Stimulated activated naive CD8-positive, alpha-beta T cell treated with anti-CD3 and anti-CD28 coated beads, Interleukin-15, amount 100 ng/mL, for 72 hours (primary cell): ENCODE measurements at regions not wholly inside any gene's neighbourhood (a gene's known extent, or its start where the extent isn't known, plus 50 kb on each side); places are given as distances from the start of the nearest gene placed in this dataset.
"Not testable (repeated sequence)": the region's sequence is repeated elsewhere in the genome, so short reads cannot be mapped to it uniquely, and the experiment has no call there.

Experiments
- ATAC-seq: fragments of 150-1000 bp; cut with Tn5 transposase; 2 replicates; pipeline ENCODE4 v1.10.0; 2021; ENCODE audit warnings: mild to moderate bottlenecking, moderate library complexity
- DNase-seq, 2 donors: peaks; one replicate each; pipeline ENCODE4 v3.0.0; 2021 to 2022
- H3K27ac Mint-ChIP-seq, 2 donors: one replicate each; pipeline ENCODE4 v1.8.0; 2022; ENCODE audit warnings: mild to moderate bottlenecking in 2 of 2, mixed read lengths in 2 of 2, moderate library complexity in 2 of 2
- H3K27me3 Mint-ChIP-seq: one replicate; pipeline ENCODE4 v1.8.0; 2022; ENCODE audit warnings: mixed read lengths
- H3K4me1 Mint-ChIP-seq: one replicate; pipeline ENCODE4 v1.8.0; 2022; ENCODE audit warnings: mild to moderate bottlenecking, mixed read lengths
- H3K4me3 Mint-ChIP-seq, 2 donors: one replicate each; pipeline ENCODE4 v1.8.0; 2022; ENCODE audit warnings: mild to moderate bottlenecking in 2 of 2, mixed read lengths in 2 of 2, moderate library complexity in 1 of 2
- H3K9me3 Mint-ChIP-seq, 2 donors: one replicate each; pipeline ENCODE4 v1.8.0; 2022; ENCODE audit warnings: mixed read lengths in 2 of 2

DNA sequence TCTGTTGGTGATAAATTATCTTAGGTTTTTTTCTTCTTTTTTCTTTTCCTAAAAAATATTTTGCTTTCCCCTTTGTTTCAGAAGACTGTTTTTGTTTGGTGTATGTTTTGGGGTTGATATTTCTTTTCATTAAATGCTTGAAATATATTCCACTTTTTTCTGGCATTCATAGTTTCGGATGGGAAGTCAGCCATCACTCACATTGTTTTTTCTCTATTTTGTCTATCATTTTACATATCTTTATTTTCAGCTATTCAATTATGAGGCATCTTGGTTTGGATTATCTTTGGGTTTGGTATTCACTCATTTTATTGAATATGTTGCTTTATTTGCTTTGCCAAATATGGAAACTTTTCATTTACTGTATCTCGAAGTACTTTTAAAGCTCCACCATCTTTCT, 600.5 kb upstream of the EYS start:
- H3K27me3 Mint-ChIP-seq: no peaks in the 10 kb centered on the region
- no peak overlapping the region for H3K27ac Mint-ChIP-seq
- DNase-seq: no peak
- H3K4me3 Mint-ChIP-seq: no peak overlapping the region
- no peak for ATAC-seq
- no peaks in the 10 kb centered on the region for H3K4me1 Mint-ChIP-seq
- peaks cover 16 to 19% of the 10 kb centered on the region in 2 donors for H3K9me3 Mint-ChIP-seq

DNA sequence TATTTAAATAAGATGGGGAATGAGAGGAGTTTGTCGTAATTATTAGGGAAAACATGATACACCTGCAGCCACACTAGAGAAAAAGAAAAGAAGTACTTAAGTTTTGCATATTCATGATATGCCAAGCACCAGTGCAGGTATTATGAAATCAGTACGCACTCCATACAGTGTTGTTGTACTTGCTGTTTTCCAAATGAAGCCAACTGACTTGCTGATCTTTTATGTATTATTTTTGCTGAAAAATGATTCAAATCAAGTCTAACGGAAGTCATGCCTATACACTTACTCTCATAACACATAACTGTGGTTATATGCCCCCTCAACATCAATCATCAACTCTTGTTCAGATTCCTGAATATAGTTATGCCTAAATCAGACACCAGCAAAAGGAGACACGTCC, 584.9 kb upstream of the EYS start:
- Mint-ChIP-seq H3K4me1 (no peaks in the 10 kb centered on the region), H3K27me3 (no peaks in the 10 kb centered on the region), H3K9me3 (peaks cover 0 to 4% of the 10 kb centered on the region in 2 donors), H3K4me3 (no peak overlapping the region), H3K27ac (no peak overlapping the region)
- ATAC-seq (no peak), DNase-seq (no peak)

DNA sequence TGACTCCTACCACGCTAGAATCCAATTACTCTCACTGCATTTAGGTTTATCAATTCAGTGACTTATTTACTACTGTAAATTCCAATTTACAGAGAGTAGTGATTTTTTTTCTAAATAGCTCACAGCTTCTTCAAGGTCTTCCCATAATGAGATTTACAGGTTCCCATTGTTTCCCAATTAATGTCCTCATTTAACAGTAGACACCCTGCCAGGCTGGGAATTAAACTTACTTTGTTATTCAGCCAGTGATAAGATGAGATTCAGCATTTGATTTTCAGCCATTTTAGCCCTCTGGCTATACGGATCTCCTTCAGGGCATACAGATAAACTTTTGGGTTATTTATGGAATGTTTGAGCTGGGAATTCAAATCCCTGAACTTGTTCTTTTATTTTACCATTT, 582.9 kb upstream of the EYS start:
- no peak for ATAC-seq
- Mint-ChIP-seq H3K27ac (no peak overlapping the region), H3K9me3 (peaks cover 0 to 8% of the 10 kb centered on the region in 2 donors), H3K27me3 (no peaks in the 10 kb centered on the region), H3K4me1 (no peaks in the 10 kb centered on the region), H3K4me3 (no peak overlapping the region)
- DNase-seq: no peak

DNA sequence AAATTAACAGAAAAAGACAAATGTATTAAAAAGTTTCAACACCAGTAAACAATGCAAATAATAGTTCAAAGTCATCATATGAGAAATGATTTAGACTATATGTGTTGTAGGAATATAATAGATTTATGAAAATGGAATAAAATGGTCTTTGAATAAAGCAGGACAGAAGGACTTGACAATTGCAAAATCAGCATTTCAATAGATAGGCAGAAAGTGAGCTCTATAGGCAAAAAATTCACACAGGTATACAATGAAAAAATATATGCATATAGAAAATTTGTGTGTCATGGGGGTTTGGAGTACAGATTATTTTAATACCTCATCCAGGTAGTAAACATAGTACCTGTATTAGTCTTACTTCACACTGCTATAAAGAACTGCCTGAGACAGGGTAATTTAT, 571.1 kb upstream of the EYS start:
- no peak for DNase-seq
- H3K27me3 Mint-ChIP-seq: no peaks in the 10 kb centered on the region
- H3K4me3 Mint-ChIP-seq: no peak overlapping the region
- peaks cover 9 to 14% of the 10 kb centered on the region in 2 donors for H3K9me3 Mint-ChIP-seq
- H3K27ac Mint-ChIP-seq: no peak overlapping the region
- no peak for ATAC-seq
- H3K4me1 Mint-ChIP-seq: no peaks in the 10 kb centered on the region

DNA sequence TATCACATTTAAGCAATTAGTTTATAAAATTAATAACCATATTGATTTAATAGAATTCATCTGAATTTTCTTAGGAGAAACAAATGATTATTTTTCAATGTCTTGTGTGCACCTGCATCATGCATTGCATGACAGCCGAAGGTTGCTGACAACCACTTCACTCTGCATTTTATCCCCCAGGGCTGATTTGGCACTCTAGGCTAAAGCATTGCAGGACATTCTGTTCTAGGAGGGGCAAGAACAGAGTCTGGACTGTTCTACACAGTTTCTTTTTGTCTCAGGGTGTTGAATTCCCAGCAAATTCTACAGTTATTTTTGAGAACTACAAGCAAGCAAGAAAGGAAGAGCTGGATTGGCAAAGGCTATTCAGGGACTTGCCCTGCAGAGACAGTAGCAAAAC, 570.4 kb upstream of the EYS start:
- Mint-ChIP-seq H3K27ac (no peak overlapping the region), H3K27me3 (no peaks in the 10 kb centered on the region), H3K4me3 (no peak overlapping the region), H3K4me1 (no peaks in the 10 kb centered on the region), H3K9me3 (peaks cover 9 to 14% of the 10 kb centered on the region in 2 donors)
- DNase-seq (no peak), ATAC-seq (no peak)

DNA sequence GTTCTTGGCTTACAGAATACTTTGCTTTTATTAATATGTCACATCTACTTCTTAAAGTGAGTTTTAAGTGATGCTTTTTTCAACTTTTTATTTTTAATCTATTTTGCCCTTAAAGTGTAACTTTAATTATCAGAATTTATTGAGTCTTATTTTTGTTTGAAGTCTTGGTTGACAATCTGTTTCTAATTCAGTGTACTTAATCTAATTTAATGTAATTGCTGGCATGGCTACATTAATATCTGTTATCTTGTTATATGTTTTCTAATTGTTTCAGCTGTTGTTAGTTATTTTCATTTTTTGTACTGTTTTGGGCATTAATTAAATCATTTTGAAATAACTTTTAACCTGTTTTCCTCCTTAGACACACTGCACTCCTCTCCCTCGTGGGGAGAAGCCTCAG, 558.7 kb upstream of the EYS start:
- ATAC-seq: no peak
- H3K9me3 Mint-ChIP-seq: peaks cover 5 to 22% of the 10 kb centered on the region in 2 donors

DNA sequence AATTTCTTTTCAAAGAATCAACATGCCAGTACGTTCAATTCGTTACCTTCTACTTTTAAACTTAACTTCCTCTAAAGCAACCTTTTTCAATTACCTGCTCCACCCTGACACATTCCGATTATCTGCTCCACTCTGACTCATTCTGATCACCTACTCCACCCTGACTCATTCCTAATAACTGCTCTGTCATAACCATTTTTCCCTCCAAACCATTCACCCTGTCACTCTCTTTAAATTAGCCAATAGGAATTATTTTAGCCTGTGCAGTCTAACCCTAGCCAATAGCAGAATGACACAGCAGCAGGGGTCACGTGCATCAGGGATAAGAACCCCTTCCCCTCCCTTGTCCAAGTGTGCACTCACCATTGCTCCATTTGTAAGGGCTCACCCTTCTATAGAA, 557.4 kb upstream of the EYS start:
- Mint-ChIP-seq H3K9me3 (peaks cover 13 to 30% of the 10 kb centered on the region in 2 donors), H3K4me3 (no peak overlapping the region), H3K4me1 (no peaks in the 10 kb centered on the region), H3K27ac (no peak overlapping the region), H3K27me3 (no peaks in the 10 kb centered on the region)
- DNase-seq: no peak
- no peak for ATAC-seq

More for the DNA sequence above, 558.7 kb upstream of the EYS start:
- no peaks in the 10 kb centered on the region for H3K4me1 Mint-ChIP-seq
- DNase-seq: no peak
- no peak overlapping the region for H3K27ac Mint-ChIP-seq
- no peaks in the 10 kb centered on the region for H3K27me3 Mint-ChIP-seq
- H3K4me3 Mint-ChIP-seq: no peak overlapping the region

DNA sequence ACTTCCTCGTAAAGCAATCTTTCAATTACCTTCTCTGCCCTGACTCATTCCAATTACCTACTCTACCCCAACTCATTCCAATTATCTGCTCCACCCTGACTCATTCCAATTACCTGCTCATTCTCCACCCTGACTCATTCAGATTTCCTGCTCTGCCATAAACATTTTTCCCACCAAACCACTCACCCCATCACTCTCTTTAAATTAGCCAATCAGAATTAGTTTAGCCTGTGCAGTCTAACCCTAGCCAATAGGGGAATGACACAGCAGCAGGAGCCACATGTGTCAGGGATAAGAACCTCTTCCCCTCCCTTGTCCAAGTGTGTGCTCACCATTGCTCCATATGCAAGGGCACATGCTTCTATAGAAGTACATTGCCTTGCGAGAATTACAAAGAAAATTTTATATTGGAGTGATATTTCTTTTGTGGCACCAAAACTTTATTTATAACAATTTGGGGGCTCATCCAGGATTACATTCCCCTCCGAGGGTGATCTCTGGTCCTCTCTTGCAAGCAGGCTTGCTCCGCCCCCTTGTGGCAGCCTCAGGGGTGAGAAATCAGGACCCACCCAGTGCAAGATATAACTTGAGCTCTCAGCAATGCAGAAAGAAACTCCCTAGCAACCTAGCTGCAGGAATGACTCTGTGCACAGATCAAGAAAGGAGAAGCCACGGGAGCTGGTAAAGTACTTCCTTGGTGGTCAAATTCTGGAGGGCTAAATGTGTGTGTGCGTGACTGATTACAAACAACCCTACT, 551.9 kb upstream of the EYS start:
- peaks cover 25 to 44% of the 10 kb centered on the region in 2 donors for H3K9me3 Mint-ChIP-seq

DNA sequence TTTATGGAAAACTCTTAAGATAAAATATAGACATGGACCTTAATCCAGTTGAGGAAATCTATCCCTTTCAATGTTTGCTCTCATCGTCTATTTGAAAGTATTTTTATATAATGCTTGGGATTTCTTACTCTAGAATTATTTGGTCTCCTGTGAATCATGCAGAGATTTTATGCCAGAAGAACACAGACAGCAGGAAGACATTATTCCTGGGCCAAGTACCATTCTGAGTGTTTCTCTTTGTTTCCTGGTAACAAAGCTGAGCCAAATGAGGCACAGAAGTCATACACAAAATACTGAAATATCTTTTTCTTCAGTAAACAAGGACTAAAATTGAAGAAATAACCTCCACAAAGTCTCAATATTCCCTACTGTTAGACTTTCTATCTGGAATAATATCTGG, 538.2 kb upstream of the EYS start:
- Mint-ChIP-seq H3K9me3 (peaks cover 9 to 25% of the 10 kb centered on the region in 2 donors), H3K4me1 (no peaks in the 10 kb centered on the region), H3K4me3 (no peak overlapping the region), H3K27me3 (no peaks in the 10 kb centered on the region), H3K27ac (no peak overlapping the region)
- DNase-seq: no peak
- no peak for ATAC-seq

More for the DNA sequence above, 551.9 kb upstream of the EYS start:
- H3K27me3 Mint-ChIP-seq, H3K27ac Mint-ChIP-seq, H3K4me1 Mint-ChIP-seq, DNase-seq, ATAC-seq, H3K4me3 Mint-ChIP-seq: not testable (repeated sequence)

DNA sequence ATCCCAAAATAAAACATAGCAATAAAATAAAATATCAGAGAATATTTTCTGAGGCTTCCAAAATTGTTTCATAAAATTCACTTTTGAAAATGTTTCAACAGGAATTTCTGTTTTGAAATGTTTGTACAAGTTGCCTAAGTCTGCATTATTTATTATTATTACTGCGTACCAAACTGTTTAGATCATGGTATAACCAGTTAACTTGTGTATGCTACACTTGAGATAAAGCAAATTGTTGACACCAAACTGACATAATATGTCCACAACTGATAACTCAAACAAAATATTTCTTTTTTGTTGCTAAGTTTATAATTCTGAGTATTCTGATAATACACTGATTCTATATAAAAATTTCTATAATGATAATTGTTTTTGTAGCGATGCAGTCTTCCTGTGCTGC, 531.8 kb upstream of the EYS start:
- no peak for DNase-seq
- Mint-ChIP-seq H3K4me3 (no peak overlapping the region), H3K4me1 (no peaks in the 10 kb centered on the region), H3K27ac (no peak overlapping the region), H3K9me3 (peaks cover 4 to 6% of the 10 kb centered on the region in 2 donors), H3K27me3 (no peaks in the 10 kb centered on the region)
- ATAC-seq: no peak

DNA sequence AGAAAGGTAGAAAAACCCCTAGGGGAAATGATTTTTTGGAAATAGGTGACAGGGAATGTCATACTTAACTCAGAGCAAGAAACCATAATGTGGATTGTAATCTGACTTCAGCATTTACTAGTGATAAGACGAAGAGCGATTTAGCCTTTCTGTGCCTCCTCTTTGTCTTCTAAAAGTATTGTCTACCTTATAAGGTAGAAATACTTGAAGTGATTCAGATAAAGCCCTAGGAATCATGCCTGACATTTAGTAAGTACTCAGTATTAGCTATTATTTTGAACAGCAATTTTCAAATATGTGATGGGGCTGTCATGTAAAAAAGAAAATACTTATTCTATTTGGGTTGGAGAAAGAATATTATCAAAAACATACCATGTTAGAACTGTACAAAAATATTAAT, 525.9 kb upstream of the EYS start:
- no peaks in the 10 kb centered on the region for H3K9me3 Mint-ChIP-seq
- no peak overlapping the region for H3K27ac Mint-ChIP-seq
- DNase-seq (no peak), ATAC-seq (no peak)
- no peak overlapping the region for H3K4me3 Mint-ChIP-seq
- H3K4me1 Mint-ChIP-seq: no peaks in the 10 kb centered on the region
- no peaks in the 10 kb centered on the region for H3K27me3 Mint-ChIP-seq

DNA sequence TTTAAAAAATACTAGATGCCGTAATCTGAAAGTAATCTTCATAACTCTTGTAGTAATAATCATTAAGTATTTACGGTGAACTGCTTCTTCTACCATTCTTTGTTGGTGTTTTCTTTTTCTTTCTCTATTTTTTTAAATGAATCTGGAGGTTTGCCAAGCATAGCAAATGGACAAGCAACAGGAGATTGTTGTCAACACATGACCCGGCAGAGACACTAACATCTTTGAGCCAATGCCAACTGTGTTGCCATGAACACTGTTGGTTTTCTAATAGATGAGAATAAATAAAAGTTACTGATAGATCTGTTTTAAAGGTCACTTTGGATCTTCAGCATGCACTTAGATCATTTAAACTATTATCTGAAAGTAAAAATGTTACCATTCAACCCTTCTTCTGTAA, 523.6 kb upstream of the EYS start:
- ATAC-seq (no peak), DNase-seq (no peak)
- Mint-ChIP-seq H3K27me3 (no peaks in the 10 kb centered on the region), H3K4me3 (no peak overlapping the region), H3K27ac (no peak overlapping the region), H3K9me3 (no peaks in the 10 kb centered on the region), H3K4me1 (no peaks in the 10 kb centered on the region)

DNA sequence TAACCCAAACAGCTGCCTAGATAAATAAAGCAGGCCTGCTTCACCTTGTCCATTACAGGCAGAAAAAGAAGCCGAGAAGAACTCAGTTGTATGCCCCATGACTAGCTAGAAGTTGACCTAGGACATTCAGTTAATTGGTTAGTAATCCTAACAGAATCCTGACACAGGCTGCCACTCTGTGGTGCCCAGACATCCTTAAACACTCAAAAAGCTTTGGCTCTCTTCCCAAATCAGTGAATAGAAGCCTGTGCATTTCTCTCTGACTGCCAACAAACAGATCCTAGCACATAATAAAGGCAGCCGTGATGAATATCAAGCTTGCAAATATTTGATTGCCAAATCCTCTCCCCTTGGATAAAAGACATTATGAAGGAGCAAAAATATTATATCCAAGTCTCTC, 519.1 kb upstream of the EYS start:
- H3K9me3 Mint-ChIP-seq: no peaks in the 10 kb centered on the region
- no peak overlapping the region for H3K27ac Mint-ChIP-seq
- H3K4me3 Mint-ChIP-seq: no peak overlapping the region
- ATAC-seq (no peak), DNase-seq (no peak)
- no peaks in the 10 kb centered on the region for H3K4me1 Mint-ChIP-seq
- H3K27me3 Mint-ChIP-seq: no peaks in the 10 kb centered on the region

DNA sequence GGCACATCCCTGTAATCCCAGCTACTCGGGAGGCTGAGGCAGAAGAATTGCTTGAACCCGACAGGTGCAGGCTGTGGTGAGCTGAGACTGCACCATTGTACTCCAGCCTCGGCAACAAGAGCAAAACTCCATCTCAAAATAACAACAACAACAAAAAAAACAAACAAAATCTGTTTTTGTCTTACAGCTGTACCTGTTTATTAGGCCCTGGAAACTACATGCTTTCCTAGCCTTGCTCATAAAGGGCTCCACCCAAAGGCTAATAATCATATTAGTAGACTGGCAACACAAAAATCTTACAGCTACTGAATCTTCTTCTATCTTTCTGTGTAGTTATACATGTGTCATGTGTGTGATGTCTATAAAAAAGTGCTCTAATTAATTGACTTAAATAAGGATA, 503.9 kb upstream of the EYS start:
- ATAC-seq (no peak), DNase-seq (no peak)
- Mint-ChIP-seq H3K27me3 (no peaks in the 10 kb centered on the region), H3K9me3 (peaks cover 7 to 17% of the 10 kb centered on the region in 2 donors), H3K4me1 (no peaks in the 10 kb centered on the region), H3K4me3 (no peak overlapping the region), H3K27ac (no peak overlapping the region)

DNA sequence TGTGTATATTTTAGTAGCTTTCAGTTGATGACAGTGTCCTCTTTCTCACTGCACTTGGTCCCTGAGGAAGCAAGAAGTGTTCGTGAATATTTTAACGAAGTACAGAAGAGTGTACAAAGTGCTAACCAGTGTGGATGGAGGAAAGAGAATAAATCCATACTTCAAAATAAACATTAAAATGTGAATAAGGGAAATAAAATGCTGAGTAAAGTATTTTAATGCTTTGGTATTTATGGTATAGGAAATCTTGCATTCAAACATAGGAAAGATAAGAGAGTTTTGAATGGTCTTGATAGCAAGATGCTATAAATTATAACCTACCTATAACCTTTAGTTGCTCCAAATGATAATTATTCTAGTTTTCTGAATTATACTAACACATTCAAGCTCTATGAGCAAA, 493.4 kb upstream of the EYS start:
- Mint-ChIP-seq H3K4me3 (no peak overlapping the region), H3K27me3 (no peaks in the 10 kb centered on the region), H3K4me1 (no peaks in the 10 kb centered on the region), H3K9me3 (no peaks in the 10 kb centered on the region), H3K27ac (no peak overlapping the region)
- ATAC-seq: no peak
- DNase-seq: no peak

DNA sequence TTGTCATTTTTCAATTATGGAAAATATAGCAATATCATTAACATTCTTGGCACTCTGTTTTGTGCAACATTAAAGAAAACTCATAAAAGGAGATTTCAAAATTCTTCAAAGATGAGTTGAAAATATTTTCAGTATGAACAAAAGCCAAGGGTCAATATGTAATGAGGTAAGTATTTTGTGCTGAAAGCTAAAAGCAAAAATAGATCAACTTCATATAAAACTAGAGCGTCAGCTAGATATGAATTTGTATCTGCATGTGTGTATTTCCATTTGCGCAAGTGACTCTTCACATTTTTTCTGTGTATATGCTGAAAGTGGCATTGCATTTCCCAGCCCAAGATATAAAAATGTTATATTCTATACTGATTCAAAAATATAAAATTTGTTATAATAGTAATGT, 492.1 kb upstream of the EYS start:
- Mint-ChIP-seq H3K27me3 (no peaks in the 10 kb centered on the region), H3K4me3 (no peak overlapping the region), H3K9me3 (no peaks in the 10 kb centered on the region), H3K4me1 (no peaks in the 10 kb centered on the region), H3K27ac (no peak overlapping the region)
- no peak for DNase-seq
- no peak for ATAC-seq

DNA sequence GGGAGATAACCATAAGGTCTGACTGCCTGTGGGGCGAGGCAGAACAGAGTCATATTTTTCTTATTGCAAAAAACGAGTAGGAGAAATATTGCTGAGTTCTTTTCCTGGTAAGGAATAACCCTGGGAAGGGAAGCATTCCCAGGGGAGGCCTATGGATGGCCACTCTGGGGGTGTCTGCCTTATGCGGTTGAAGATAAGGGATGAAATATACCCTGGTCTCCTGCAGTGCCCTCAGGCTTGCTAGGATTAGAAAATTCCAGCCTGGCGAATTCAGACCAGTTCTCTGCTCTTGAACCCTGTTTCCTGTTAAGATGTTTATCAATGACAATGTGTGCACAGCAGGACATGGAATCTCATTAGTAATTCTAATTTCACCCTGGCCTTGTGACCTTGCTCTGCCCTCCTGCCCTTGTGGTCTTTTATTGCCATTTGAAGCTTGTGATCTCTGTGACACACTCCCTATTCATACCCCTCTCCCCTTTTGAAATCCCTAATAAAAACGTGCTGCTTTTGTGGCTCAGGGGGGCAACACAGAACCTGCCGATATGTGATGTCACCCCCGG, 491.1 kb upstream of the EYS start:
- Mint-ChIP-seq H3K9me3 (no peaks in the 10 kb centered on the region), H3K27me3 (no peaks in the 10 kb centered on the region), H3K4me1 (no peaks in the 10 kb centered on the region), H3K4me3 (no peak overlapping the region), H3K27ac (no peak overlapping the region)
- no peak for ATAC-seq
- DNase-seq: no peak
